Left renal pelvis (tissue), 4 donors: ENCODE measurements at regions not wholly inside any gene's neighbourhood (a gene's known extent, or its start where the extent isn't known, plus 50 kb on each side); places are given as distances from the start of the nearest gene placed in this dataset.

ENCODE experiments used
- DNase-seq, 4 donors: peaks; one replicate each; pipeline ENCODE4 v3.0.0-alpha.2; 2013; ENCODE audit warnings: low read depth in 4 of 4, low spot score in 3 of 4

GRCh38 chr13:40477623-40478608, 188.5 kb downstream of the FOXO1 start:
- no peak for DNase-seq

GRCh38 chr13:40478775-40479174, 187.7 kb downstream of the FOXO1 start:
- DNase-seq: no peak

GRCh38 chr13:40479196-40479845, 187.1 kb downstream of the FOXO1 start:
- no peak for DNase-seq

- DNase-seq: no peak
Measured at GRCh38 chr13:40480012-40480914, 186.2 kb downstream of the FOXO1 start.

- DNase-seq: no peak
Measured at GRCh38 chr13:40480915-40481516, 185.4 kb downstream of the FOXO1 start.

GRCh38 chr13:40483601-40484000, 182.8 kb downstream of the FOXO1 start:
- DNase-seq: no peak

- no peak for DNase-seq
Measured at GRCh38 chr13:40484101-40484800, 182.2 kb downstream of the FOXO1 start.

GRCh38 chr13:40484974-40485373, 181.5 kb downstream of the FOXO1 start:
- no peak for DNase-seq

- DNase-seq: no peak
Measured at GRCh38 chr13:40485611-40486517, 180.6 kb downstream of the FOXO1 start.

- DNase-seq: no peak
Measured at GRCh38 chr13:40486518-40487163, 179.8 kb downstream of the FOXO1 start.

GRCh38 chr13:40488869-40489391, 177.5 kb downstream of the FOXO1 start:
- no peak for DNase-seq

- no peak for DNase-seq
Measured at GRCh38 chr13:40490086-40490758, 176.2 kb downstream of the FOXO1 start.

- no peak for DNase-seq
Measured at GRCh38 chr13:40492511-40492910, 173.9 kb downstream of the FOXO1 start.

- no peak for DNase-seq
Measured at GRCh38 chr13:40494513-40494912, 171.9 kb downstream of the FOXO1 start.

GRCh38 chr13:40494946-40495620, 171.4 kb downstream of the FOXO1 start:
- no peak for DNase-seq

- DNase-seq: no peak
Measured at GRCh38 chr13:40495621-40496001, 170.8 kb downstream of the FOXO1 start.
